HFF-Myc (cell line): ENCODE measurements at regions not wholly inside any gene's neighbourhood (a gene's known extent, or its start where the extent isn't known, plus 50 kb on each side); places are given as distances from the start of the nearest gene placed in this dataset.
"Not testable (repeated sequence)": the region's sequence is repeated elsewhere in the genome, so short reads cannot be mapped to it uniquely, and the experiment has no call there.

Experiments used
- DNase-seq: peaks from one replicate; pipeline ENCODE4 v3.0.0-alpha.2; 2011; ENCODE audit warnings: low read depth; ENCODE audit errors: extremely low read depth
- H3K4me3 ChIP-seq: replicated peaks from 2 replicates; pipeline ENCODE4 v1.5.1; 2011; ENCODE audit warnings: low read depth, mild to moderate bottlenecking, control low read depth, low read length
- CTCF ChIP-seq: IDR thresholded peaks from 2 replicates; pipeline ENCODE4 v1.5.1; 2012; ENCODE audit warnings: mild to moderate bottlenecking, low read depth, low read length, control low read depth; ENCODE audit errors: missing control alignments

DNA sequence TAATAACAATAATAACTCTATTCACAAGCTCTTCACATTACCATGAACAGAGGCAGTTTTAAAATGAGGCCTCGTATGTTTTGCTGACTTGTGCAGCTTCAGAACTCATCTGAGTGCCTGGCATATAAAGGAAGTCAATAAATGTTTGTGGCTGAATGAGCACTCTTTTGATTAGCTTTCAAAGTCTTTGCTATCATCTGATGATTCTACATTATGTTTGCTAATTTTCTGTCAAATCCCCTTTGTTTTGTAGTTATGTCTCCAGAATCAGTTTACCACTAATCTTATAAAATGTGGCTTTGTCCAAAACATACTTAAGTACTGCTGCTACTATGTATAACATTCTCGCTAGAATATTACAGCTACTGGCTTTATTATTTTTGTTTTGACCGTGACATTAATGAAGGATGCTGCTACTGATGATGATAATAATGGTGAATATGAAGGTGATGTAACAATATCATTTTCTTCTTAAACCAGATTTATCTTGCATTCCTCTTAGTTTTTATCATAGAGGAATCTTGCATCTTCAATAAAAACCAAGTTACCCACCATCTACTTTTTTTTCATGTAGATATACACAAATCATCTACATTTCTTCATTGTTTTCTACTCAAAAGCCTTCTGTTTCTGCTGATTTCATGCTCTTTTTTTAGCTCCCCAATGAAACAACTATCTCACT, 384.5 kb downstream of the NAF1 start:
- no peak overlapping the region for H3K4me3 ChIP-seq
- TF ChIP-seq CTCF: no peak
- no peak for DNase-seq

DNA sequence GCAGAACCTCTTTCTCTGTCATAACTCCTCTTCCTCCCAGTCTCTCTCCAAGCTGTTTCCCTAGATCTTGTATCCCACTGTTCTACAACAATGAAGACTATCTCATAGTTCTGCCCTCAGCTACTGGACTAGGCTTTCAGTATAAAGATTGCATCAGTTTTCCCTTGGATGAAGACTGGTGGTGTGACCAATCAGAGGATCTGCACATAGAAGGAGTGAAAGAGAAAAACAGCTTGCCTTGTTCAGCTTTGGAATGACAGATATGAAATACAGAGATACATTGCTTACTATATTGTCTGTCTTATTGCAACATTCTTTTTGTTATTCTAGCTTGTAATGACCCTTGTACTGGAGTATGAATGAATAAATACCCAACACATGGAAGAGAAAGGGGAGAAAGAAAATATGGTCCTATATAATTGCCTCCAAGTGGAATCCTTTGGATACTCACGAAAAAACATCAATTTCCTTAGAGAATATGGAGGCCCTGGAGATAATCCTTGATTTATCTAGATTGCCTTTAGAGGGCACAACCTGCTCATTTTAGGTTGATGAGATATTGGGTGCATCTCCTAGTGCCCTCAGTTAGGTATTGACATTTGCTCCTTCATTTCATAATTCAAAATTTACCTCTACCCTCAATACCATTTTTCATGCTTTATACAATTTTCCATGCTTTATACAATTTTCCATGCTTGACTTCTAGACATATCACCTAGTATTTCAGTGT, 395.8 kb downstream of the NAF1 start:
- no peak overlapping the region for H3K4me3 ChIP-seq
- no peak for DNase-seq
- no peak for TF ChIP-seq CTCF

DNA sequence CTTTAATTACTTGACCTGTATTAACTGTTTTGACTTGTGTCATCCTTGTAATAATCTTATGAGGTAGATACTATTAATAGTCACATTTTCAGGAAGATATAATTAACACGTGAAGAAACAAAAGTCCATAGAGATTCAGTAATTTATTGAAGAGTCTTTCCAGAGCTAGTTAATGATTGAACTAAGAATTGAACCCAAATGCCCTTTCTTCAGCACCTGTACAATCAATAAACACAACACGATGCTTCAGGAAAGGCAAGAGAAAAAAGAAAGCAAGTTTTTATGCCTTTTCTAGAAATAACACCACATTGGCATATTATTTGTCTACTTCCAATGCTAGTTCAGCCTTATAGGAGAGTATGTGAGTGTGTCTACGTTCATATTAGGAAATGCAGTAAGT, 399.6 kb downstream of the NAF1 start:
- H3K4me3 ChIP-seq: no peak overlapping the region
- no peak for TF ChIP-seq CTCF
- no peak for DNase-seq

DNA sequence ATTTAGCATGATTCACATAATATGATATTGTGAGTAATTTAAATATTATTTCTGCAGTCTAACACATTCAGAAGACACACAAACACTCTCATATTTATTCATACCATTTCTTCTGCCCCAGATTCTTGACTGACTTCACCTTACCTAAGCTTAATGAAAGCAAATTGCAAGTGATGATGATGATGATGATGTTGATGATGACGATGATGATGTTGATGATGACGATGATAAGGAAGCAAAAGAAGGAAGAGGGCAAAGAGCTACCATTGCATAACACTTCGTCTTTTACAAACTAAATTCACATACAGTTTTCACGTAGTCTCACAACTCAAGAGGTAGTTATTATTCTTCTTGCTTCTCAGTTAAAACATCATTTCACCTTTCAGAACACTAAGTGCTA, 404.7 kb downstream of the NAF1 start:
- H3K4me3 ChIP-seq: no peak overlapping the region
- TF ChIP-seq CTCF: no peak
- DNase-seq: no peak

GRCh38 chr4:162740228-162740627, 426.5 kb downstream of the NAF1 start:
- DNase-seq, H3K4me3 ChIP-seq: not testable (repeated sequence)

DNA sequence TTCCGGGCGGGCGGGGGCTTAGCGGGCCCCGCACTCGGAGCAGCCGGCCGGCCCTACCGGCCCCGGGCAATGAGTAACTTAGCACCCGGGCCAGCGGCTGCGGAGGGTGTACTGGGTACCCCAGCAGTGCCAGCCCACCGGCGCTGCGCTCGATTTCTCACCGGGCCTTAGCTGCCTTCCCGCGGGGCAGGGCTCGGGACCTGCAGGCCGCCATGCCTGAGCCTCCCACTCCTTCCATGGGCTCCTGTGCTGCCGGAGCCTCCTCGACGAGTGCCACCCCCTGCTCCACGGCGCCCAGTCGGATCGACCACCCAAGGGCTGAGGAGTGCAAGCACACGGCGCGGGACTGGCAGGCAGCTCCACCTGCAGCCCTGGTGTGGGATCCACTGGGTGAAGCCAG, 427.1 kb downstream of the NAF1 start:
- DNase-seq, H3K4me3 ChIP-seq: not testable (repeated sequence)

GRCh38 chr4:162732876-162733275, 433.8 kb downstream of the NAF1 start:
- no peak overlapping the region for H3K4me3 ChIP-seq
- no peak for DNase-seq
- no peak for TF ChIP-seq CTCF

- no peak overlapping the region for H3K4me3 ChIP-seq
- DNase-seq: no peak
- no peak for TF ChIP-seq CTCF
Measured at GRCh38 chr4:162727766-162728165, 438.9 kb downstream of the NAF1 start.
